ENCODE measurements at regions not wholly inside any gene's neighbourhood (a gene's known extent, or its start where the extent isn't known, plus 50 kb on each side); places are given as distances from the start of the nearest gene placed in this dataset.

DNA sequence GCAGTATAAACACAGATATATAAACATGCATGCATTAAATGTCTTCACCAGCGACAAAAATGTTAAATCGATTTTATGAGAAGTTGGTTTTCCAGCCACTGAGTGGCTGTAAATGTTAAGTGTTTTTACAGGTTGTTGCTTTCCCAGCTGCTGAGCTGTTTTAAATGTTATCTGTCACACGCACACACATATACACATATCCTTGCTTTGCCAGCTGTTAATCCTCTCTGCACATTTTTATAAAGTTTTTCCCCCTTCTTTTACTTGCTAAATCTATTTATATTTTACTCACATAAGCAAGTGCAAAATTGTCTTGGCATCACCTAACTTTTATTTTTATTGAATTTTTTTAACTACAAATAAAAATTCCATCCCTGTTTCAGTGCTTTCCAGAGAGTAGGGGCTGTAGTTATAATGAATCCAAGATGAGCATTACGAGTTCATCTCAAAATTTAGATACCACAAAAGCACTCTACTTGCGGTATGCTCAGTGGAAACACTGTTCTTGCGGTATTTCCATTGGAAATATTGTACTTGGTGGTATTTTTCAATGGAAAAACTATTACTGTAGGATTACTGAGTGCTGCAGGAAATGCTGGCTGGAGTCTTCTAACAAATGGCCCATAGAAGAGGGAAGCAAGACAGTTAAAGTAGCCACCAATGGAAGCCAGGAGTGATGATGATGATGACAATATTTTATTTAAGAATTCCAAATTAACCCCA, 124.9 kb upstream of the KCNJ16 start (continued):
- TF ChIP-seq, protein P1, sequence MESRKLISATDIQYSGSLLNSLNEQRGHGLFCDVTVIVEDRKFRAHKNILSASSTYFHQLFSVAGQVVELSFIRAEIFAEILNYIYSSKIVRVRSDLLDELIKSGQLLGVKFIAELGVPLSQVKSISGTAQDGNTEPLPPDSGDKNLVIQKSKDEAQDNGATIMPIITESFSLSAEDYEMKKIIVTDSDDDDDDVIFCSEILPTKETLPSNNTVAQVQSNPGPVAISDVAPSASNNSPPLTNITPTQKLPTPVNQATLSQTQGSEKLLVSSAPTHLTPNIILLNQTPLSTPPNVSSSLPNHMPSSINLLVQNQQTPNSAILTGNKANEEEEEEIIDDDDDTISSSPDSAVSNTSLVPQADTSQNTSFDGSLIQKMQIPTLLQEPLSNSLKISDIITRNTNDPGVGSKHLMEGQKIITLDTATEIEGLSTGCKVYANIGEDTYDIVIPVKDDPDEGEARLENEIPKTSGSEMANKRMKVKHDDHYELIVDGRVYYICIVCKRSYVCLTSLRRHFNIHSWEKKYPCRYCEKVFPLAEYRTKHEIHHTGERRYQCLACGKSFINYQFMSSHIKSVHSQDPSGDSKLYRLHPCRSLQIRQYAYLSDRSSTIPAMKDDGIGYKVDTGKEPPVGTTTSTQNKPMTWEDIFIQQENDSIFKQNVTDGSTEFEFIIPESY (IDR thresholded peaks at IDR 0.05; ENCODE audit: borderline replicate concordance, low read depth) = no peak
- TF ChIP-seq, protein P2, sequence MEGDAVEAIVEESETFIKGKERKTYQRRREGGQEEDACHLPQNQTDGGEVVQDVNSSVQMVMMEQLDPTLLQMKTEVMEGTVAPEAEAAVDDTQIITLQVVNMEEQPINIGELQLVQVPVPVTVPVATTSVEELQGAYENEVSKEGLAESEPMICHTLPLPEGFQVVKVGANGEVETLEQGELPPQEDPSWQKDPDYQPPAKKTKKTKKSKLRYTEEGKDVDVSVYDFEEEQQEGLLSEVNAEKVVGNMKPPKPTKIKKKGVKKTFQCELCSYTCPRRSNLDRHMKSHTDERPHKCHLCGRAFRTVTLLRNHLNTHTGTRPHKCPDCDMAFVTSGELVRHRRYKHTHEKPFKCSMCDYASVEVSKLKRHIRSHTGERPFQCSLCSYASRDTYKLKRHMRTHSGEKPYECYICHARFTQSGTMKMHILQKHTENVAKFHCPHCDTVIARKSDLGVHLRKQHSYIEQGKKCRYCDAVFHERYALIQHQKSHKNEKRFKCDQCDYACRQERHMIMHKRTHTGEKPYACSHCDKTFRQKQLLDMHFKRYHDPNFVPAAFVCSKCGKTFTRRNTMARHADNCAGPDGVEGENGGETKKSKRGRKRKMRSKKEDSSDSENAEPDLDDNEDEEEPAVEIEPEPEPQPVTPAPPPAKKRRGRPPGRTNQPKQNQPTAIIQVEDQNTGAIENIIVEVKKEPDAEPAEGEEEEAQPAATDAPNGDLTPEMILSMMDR (IDR thresholded peaks at IDR 0.05) = no peak
- TF ChIP-seq TCF12 (IDR thresholded peaks at IDR 0.05) = no peak

DNA sequence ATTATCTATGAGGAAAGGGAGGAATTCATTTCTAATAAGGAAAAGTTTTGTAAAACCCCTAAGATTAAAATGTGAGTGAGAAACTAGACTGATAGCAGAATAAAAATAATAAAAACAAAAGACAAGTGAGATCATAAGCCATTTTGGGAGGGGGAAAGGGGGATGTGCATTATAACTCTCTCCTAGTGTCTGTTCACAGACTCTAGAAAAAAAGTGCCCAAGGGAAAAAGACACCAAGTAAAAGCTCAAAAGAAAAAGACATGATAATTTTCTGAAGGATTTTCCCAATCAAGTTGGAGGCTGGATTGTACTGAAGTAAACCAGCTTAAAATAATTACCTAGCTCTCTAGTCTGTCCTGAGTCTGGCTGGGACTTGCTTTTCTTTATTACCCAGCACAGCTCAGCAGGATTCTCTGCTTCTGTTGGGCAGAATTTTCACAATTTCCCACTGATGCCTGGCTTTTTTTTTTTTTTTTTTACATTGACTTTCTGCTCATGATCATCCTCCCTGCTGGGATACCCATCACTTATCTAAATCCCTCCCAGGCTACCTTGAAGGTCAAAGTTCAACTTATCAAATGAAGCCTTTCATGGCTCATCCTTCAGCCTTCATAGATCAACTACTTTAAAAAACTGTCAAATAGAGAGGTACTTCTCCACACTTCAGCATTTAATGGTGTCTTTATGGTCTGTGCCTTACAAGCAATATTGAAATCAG, 124.2 kb upstream of the KCNJ16 start:
- Histone ChIP-seq H3K27ac (ENCODE audit: low read depth in 2 of 2, low read length in 1 of 2) (no peak overlapping the region), H3K4me3 (ENCODE audit: low read depth in 2 of 2, low read length in 1 of 2) (no peak overlapping the region), H3K27me3 (ENCODE audit: insufficient read depth) (no peaks in the 10 kb centered on the region), H3K4me2 (no peak overlapping the region), H3K4me1 (ENCODE audit: control insufficient read depth in 1 of 2, insufficient read depth in 2 of 2, low read depth in 1 of 2, low read length in 1 of 2) (no peaks in the 10 kb centered on the region), H3K9me2 (no peaks in the 10 kb centered on the region), H4K20me1 (ENCODE audit: insufficient read depth) (no peaks in the 10 kb centered on the region), H3K79me2 (ENCODE audit: insufficient read depth) (no peaks in the 10 kb centered on the region), H3F3A (replicated peaks; ENCODE audit: insufficient read depth) (no peaks in the 10 kb centered on the region), H3K9me3 (no peaks in the 10 kb centered on the region), H2AFZ (ENCODE audit: low read depth) (no peak overlapping the region), H3K9ac (no peak overlapping the region), H3K36me3 (replicated peaks in 1 of 2; ENCODE audit: control insufficient read depth in 1 of 2, insufficient read depth in 2 of 2, low read length in 1 of 2) (no peaks in the 10 kb centered on the region)
- ChIA-PET POLR2A (no interaction called here), CTCF (interaction anchor here (1.7 kb wide), 1 partner anchor 344 kb away, joined by 4 read pairs; no protein-coding TSS in a partner anchor)
- TF ChIP-seq GATA2 (CRISPR knock-in tag; IDR thresholded peaks at IDR 0.05) = no peak
- TF ChIP-seq SMC3 (IDR thresholded peaks at IDR 0.05; ENCODE audit: low read depth, low read length) = no peak
- TF ChIP-seq, protein P3, sequence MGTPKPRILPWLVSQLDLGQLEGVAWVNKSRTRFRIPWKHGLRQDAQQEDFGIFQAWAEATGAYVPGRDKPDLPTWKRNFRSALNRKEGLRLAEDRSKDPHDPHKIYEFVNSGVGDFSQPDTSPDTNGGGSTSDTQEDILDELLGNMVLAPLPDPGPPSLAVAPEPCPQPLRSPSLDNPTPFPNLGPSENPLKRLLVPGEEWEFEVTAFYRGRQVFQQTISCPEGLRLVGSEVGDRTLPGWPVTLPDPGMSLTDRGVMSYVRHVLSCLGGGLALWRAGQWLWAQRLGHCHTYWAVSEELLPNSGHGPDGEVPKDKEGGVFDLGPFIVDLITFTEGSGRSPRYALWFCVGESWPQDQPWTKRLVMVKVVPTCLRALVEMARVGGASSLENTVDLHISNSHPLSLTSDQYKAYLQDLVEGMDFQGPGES (IDR thresholded peaks at IDR 0.05; ENCODE audit: low read depth, low read length) = no peak
- no peak for DNase-seq

All from SK-N-SH (cell line).